Middle frontal gyrus (tissue), 1 donor: ENCODE measurements at regions not wholly inside any gene's neighbourhood (a gene's known extent, or its start where the extent isn't known, plus 50 kb on each side); places are given as distances from the start of the nearest gene placed in this dataset.

Source experiments
- DNase-seq: peaks from one replicate; pipeline ENCODE4 v3.0.0-alpha.2; 2015; ENCODE audit warnings: low spot score; ENCODE audit errors: extremely low spot score

GRCh38 chr13:109447667-109448066 lies 338.7 kb downstream of the IRS2 start:
- DNase-seq: no peak

GRCh38 chr13:109440320-109440719 lies 346.1 kb downstream of the IRS2 start:
- no peak for DNase-seq

GRCh38 chr13:109439813-109440212 lies 346.6 kb downstream of the IRS2 start:
- no peak for DNase-seq

GRCh38 chr13:109436841-109437240 lies 349.5 kb downstream of the IRS2 start:
- DNase-seq: no peak

GRCh38 chr13:109436055-109436622 lies 350.2 kb downstream of the IRS2 start:
- DNase-seq: no peak

- no peak for DNase-seq
Observed at GRCh38 chr13:109431217-109431616, 355.2 kb downstream of the IRS2 start.

- no peak for DNase-seq
Observed at GRCh38 chr13:109428146-109428545, 358.2 kb downstream of the IRS2 start.

- no peak for DNase-seq
Observed at GRCh38 chr13:109427695-109428094, 358.7 kb downstream of the IRS2 start.

- DNase-seq: no peak
Observed at GRCh38 chr13:109427148-109427547, 359.2 kb downstream of the IRS2 start.

- DNase-seq: no peak
Observed at GRCh38 chr13:109426690-109426990, 359.7 kb downstream of the IRS2 start.

GRCh38 chr13:109425821-109426689 lies 360.3 kb downstream of the IRS2 start:
- DNase-seq: no peak

GRCh38 chr13:109422161-109422560 lies 364.2 kb downstream of the IRS2 start:
- DNase-seq: no peak

- no peak for DNase-seq
Observed at GRCh38 chr13:109419896-109420295, 366.5 kb downstream of the IRS2 start.

GRCh38 chr13:109418111-109418510 lies 368.3 kb downstream of the IRS2 start:
- no peak for DNase-seq

- DNase-seq: no peak
Observed at GRCh38 chr13:109416001-109416400, 370.4 kb downstream of the IRS2 start.

GRCh38 chr13:109415057-109415456 lies 371.3 kb downstream of the IRS2 start:
- DNase-seq: no peak

- peak; percentile 22 for DNase-seq
Observed at GRCh38 chr13:109412283-109412901, 374.0 kb downstream of the IRS2 start.

GRCh38 chr13:109410868-109411267 lies 375.5 kb downstream of the IRS2 start:
- no peak for DNase-seq

GRCh38 chr13:109408591-109409382 lies 377.6 kb downstream of the IRS2 start:
- no peak for DNase-seq

- DNase-seq: no peak
Observed at GRCh38 chr13:109406376-109406992, 379.9 kb downstream of the IRS2 start.

- no peak for DNase-seq
Observed at GRCh38 chr13:109403012-109403421, 383.4 kb downstream of the IRS2 start.
